HEK293 (cell line): ENCODE measurements at regions not wholly inside any gene's neighbourhood (a gene's known extent, or its start where the extent isn't known, plus 50 kb on each side); places are given as distances from the start of the nearest gene placed in this dataset.

Source experiments
- SP7 ChIP-seq: fragments of 450-650 bp; formaldehyde crosslinking; IDR thresholded peaks from 2 replicates; pipeline ENCODE4 v1.5.1; 2016; ENCODE audit warnings: missing biosample characterization, missing genetic modification characterization
- ZBTB21 ChIP-seq: fragments of 450-650 bp; formaldehyde crosslinking; IDR thresholded peaks from 2 replicates; pipeline ENCODE4 v1.5.1; 2017; ENCODE audit warnings: missing biosample characterization, missing genetic modification characterization
- ZNF302 ChIP-seq: fragments of 450-650 bp; formaldehyde crosslinking; IDR thresholded peaks from 2 replicates; pipeline ENCODE4 v1.5.1; 2016; ENCODE audit warnings: missing biosample characterization, missing genetic modification characterization, low read depth
- ZNF423 ChIP-seq: fragments of 450-650 bp; formaldehyde crosslinking; IDR thresholded peaks from 2 replicates; pipeline ENCODE4 v1.5.1; 2016; ENCODE audit warnings: missing biosample characterization, missing genetic modification characterization
- ZNF791 ChIP-seq: fragments of 450-650 bp; formaldehyde crosslinking; IDR thresholded peaks from 2 replicates; pipeline ENCODE4 v1.5.1; 2016; ENCODE audit warnings: missing biosample characterization, missing genetic modification characterization
- TF ChIP-seq, protein P1 (sequence below): fragments of 450-650 bp; formaldehyde crosslinking; IDR thresholded peaks from 2 replicates; pipeline ENCODE4 v1.5.1; 2016; ENCODE audit warnings: missing biosample characterization, missing genetic modification characterization
- TF ChIP-seq, protein P2 (sequence below): fragments of 450-650 bp; formaldehyde crosslinking; IDR thresholded peaks from 2 replicates; pipeline ENCODE4 v1.5.1; 2016; ENCODE audit warnings: missing biosample characterization, missing genetic modification characterization, low read depth
- TF ChIP-seq, protein P3 (sequence below): fragments of 450-650 bp; formaldehyde crosslinking; IDR thresholded peaks from 2 replicates; pipeline ENCODE4 v1.5.1; 2016; ENCODE audit warnings: missing biosample characterization, missing genetic modification characterization

DNA sequence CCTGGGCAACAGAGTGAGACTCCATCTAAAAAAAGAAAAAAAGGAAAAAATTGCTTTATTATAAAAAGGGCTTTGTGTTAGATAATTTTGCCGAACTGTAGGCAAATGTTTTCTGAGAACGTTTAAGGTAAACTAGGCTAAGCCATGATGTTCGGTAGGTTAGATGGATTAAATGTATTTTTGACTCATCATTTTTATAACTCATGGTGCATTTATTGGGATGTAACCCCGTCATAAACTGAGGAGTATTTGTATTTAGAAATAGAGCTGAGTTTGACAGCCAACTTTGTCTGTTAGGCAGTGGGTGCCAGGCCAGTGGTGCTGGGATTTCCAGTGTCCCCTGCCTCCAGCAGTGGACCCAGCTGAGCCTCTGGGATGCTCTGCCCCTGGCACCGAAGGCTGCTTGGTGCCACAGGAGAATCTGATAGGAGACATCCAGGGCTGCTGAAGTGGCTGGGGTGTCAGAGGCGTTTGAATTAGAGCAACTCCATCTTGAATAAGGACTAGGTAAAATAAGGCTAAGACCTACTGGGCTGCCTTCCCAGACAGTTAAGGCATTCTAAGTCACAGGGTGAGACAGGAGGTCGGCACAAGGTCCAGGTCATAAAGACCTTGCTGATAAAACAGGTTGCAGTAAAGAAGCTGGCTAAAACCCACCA lies 114.9 kb upstream of the EEPD1 start:
- no peak for TF ChIP-seq SP7 (tag by site-specific recombination)
- TF ChIP-seq ZNF791 (tag by site-specific recombination) = no peak
- TF ChIP-seq, protein P1, sequence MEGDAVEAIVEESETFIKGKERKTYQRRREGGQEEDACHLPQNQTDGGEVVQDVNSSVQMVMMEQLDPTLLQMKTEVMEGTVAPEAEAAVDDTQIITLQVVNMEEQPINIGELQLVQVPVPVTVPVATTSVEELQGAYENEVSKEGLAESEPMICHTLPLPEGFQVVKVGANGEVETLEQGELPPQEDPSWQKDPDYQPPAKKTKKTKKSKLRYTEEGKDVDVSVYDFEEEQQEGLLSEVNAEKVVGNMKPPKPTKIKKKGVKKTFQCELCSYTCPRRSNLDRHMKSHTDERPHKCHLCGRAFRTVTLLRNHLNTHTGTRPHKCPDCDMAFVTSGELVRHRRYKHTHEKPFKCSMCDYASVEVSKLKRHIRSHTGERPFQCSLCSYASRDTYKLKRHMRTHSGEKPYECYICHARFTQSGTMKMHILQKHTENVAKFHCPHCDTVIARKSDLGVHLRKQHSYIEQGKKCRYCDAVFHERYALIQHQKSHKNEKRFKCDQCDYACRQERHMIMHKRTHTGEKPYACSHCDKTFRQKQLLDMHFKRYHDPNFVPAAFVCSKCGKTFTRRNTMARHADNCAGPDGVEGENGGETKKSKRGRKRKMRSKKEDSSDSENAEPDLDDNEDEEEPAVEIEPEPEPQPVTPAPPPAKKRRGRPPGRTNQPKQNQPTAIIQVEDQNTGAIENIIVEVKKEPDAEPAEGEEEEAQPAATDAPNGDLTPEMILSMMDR (tag by site-specific recombination) = no peak
- TF ChIP-seq ZBTB21 (tag by site-specific recombination) = no peak
- no peak for TF ChIP-seq ZNF302 (tag by site-specific recombination)
- no peak for TF ChIP-seq ZNF423 (tag by site-specific recombination)
- TF ChIP-seq, protein P2, sequence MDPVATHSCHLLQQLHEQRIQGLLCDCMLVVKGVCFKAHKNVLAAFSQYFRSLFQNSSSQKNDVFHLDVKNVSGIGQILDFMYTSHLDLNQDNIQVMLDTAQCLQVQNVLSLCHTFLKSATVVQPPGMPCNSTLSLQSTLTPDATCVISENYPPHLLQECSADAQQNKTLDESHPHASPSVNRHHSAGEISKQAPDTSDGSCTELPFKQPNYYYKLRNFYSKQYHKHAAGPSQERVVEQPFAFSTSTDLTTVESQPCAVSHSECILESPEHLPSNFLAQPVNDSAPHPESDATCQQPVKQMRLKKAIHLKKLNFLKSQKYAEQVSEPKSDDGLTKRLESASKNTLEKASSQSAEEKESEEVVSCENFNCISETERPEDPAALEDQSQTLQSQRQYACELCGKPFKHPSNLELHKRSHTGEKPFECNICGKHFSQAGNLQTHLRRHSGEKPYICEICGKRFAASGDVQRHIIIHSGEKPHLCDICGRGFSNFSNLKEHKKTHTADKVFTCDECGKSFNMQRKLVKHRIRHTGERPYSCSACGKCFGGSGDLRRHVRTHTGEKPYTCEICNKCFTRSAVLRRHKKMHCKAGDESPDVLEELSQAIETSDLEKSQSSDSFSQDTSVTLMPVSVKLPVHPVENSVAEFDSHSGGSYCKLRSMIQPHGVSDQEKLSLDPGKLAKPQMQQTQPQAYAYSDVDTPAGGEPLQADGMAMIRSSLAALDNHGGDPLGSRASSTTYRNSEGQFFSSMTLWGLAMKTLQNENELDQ = no peak
- TF ChIP-seq, protein P3, sequence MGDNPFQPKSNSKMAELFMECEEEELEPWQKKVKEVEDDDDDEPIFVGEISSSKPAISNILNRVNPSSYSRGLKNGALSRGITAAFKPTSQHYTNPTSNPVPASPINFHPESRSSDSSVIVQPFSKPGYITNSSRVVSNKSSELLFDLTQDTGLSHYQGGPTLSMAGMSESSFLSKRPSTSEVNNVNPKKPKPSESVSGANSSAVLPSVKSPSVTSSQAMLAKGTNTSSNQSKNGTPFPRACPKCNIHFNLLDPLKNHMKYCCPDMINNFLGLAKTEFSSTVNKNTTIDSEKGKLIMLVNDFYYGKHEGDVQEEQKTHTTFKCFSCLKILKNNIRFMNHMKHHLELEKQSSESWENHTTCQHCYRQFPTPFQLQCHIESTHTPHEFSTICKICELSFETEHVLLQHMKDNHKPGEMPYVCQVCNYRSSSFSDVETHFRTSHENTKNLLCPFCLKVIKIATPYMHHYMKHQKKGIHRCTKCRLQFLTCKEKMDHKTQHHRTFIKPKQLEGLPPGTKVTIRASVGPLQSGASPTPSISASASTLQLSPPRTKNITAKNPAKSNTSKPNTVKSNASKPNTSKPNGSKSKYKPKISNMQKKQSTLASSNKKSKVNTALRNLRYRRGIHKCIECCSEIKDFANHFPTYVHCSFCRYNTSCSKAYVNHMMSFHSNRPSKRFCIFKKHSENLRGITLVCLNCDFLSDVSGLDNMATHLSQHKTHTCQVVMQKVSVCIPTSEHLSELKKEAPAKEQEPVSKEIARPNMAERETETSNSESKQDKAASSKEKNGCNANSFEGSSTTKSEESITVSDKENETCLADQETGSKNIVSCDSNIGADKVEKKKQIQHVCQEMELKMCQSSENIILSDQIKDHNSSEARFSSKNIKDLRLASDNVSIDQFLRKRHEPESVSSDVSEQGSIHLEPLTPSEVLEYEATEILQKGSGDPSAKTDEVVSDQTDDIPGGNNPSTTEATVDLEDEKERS (tag by site-specific recombination) = no peak
